HG03280 (cell line): ENCODE measurements at regions not wholly inside any gene's neighbourhood (a gene's known extent, or its start where the extent isn't known, plus 50 kb on each side); places are given as distances from the start of the nearest gene placed in this dataset.
"Not testable (repeated sequence)": the region's sequence is repeated elsewhere in the genome, so short reads cannot be mapped to it uniquely, and the experiment has no call there.

ENCODE experiments used
- ATAC-seq: cut with Tn5 transposase; IDR thresholded peaks from one replicate; pipeline ENCODE4 v1.9.1; 2021; ENCODE audit warnings: mild to moderate bottlenecking, moderate library complexity; ENCODE audit not compliant: unreplicated experiment

GRCh38 chr10:106304056-106304455 lies 860.5 kb downstream of the SORCS1 start:
- ATAC-seq = no peak

GRCh38 chr10:106302961-106303360 lies 861.5 kb downstream of the SORCS1 start:
- ATAC-seq = no peak

- no peak for ATAC-seq
These were observed 863.4 kb downstream of the SORCS1 start for GRCh38 chr10:106301146-106301545.

DNA sequence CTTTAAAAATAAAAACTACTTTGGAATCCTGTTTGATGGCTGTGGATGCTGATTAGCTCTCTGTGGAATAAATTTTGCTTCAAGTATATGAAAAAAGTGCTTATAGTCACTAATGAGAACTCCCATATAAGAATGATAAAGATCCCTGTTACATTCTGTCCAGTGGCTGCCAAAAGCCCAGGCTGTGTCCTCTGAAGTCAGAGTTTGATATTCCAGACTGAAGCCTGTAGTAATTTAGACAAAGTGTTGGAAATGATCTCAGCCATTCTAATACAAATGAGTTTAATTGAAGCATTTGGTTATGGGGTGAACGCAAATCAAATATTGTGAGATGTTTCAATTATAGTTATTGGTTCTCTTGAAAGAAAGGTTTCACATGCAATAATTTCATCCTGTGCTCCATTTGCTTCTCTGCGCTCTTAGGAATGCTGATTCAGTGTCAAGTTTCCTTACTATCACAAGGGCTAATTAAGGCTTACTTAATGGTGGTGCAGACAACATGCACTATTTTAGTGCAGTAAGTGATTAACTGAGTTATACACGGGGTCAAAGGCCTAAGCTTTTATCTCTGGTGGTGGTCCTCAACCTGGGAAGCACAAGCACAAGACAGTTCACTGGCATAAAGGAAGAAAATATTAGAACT lies 867.6 kb downstream of the SORCS1 start:
- ATAC-seq = no peak

- no peak for ATAC-seq
These were observed 879.5 kb downstream of the SORCS1 start for GRCh38 chr10:106284802-106285587.

DNA sequence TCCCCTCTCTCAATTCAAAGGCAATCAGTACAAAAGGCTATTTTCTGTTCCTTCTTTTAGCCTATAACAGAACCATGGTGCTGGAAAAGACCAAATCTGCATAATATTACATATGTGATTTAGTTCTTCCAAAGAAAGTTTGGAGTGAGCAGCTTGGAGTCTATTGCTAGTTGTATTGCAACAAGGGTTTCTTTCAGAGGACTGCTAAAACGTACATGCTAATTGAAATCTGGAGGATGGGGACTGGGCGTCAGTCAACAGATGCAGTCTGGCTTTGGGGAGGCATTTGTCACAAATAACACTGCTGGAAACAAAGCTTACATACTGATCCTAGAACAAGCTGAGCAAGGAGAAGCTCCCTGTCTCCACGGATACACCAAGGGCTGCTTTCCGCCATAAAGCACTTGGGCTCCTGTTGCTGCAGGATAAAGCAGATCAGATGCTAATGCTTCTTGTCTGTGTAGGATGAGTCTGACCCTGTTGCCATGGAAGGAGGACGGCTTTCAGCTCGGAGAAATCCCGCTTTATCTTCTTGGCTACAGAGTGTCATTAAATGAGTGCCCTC lies 883.5 kb downstream of the SORCS1 start:
- no peak for ATAC-seq

GRCh38 chr10:106278383-106278782 lies 886.1 kb downstream of the SORCS1 start:
- no peak for ATAC-seq

- ATAC-seq = no peak
These were observed 893.3 kb downstream of the SORCS1 start for GRCh38 chr10:106271237-106271636.

DNA sequence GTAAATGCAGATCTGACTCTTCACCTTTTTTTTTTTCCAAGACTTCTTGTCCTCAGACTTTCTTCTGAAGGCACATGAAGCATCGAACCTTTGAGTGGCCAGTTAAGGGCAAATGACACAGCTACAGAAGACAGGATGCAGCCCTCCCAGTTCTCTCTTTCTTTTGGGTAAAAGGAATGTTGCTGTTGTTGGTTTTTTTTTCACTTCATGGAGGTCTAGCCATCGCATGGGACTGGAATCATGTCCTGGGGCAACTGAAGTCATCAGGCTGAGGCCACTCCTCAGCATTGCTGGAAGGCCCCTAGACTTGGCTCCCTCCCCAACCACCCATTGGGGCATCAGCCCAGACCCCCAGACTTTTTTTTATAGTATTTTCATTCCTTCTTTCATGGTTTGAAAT lies 896.5 kb downstream of the SORCS1 start:
- ATAC-seq = no peak

GRCh38 chr10:106267591-106267990 lies 896.9 kb downstream of the SORCS1 start:
- no peak for ATAC-seq

DNA sequence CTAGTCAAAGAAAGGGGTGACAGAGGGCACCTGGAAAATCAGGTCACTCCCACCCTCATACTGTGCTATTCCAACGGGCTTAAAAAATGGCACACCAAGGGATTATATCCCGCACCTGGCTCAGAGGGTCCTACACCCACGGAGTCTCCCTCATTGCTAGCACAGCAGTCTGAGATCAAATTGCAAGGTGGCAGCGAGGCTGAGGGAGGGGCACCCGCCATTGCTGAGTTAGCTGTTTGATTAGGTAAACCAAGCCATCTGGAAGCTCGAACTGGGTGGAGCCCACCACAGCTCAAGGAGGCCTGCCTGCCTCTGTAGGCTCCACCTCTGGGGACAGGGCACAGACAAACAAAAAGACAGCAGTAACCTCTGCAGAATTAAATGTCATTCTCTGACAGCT lies 907.1 kb downstream of the SORCS1 start:
- not testable (repeated sequence) for ATAC-seq

GRCh38 chr10:106255111-106255678 lies 909.3 kb downstream of the SORCS1 start:
- ATAC-seq = no peak

DNA sequence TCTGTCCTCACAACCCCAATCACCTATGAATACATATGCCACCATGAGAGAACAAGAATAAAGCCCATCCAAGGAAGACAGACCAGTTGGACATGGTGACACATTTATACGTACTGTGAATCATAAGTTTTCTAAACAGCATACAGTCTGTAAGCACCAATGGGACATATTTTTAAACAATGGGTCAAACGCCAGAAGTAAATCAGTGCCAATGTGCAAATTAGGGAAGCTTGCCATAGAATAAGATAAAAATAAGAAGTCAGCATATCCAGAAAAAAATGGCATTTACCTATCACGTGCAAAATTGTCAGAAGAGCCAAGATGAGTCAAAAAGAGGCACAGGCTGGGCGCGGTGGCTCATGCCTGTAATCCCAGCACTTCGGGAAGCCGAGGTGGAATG lies 910.4 kb downstream of the SORCS1 start:
- no peak for ATAC-seq

DNA sequence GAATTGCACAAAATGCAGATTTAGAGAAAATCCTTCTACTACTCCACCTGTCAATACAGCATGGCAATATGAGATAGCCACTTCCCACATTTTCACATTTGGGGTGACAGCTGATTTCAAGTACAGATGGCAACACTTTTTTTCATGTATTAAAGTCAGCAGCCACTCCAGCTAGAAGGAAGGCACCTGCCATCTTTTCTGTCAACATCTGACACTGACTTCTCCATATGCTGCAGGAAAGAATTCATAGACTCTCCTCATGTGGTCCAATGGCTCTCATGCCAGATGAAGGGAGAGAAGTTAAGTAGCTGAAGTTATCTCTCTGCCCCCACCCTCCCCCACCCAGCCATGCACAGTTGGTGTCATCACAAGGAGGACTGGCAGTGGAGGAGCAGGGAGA lies 912.0 kb downstream of the SORCS1 start:
- ATAC-seq = no peak

DNA sequence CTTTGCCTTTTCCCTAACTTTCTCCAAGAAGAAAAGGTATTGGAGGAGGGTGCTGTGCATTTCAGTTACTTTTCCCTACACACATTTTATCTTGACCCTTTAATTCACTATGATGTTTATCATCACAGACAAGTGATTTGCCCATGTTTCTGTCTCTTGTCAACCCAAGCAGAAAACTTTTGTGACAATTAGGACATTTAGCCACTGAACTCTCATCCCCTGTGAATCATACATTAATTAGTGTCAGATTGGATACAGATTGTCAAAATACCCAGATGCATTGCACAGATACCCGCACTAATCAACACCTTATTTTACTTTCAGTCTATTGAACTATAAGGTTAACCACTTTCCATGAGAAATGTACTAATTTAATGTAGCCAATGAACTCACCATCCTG lies 912.9 kb downstream of the SORCS1 start:
- ATAC-seq = no peak

DNA sequence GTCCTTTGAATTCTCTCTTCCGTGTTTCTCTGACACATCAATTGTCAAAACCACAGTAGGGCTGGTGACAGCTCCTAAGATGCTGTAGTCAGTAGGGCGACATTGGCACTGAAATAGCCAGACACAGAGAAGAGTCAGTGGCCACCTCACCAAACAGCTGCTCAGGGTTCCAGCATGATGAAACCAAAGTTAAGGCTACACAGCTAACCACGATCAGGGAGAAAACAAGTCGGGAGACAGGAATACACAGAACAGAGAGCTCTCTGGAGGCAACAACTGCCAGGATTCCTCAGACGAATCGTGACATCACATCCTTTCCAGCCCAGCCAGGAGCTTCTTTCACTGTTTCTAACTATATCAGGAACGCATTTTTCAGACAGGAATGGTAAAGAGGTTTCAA lies 922.2 kb downstream of the SORCS1 start:
- ATAC-seq = no peak

- no peak for ATAC-seq
These were observed 937.7 kb downstream of the SORCS1 start for GRCh38 chr10:106226828-106227227.

GRCh38 chr10:106226142-106226541 lies 938.4 kb downstream of the SORCS1 start:
- ATAC-seq = no peak

- ATAC-seq = no peak
These were observed 939.8 kb downstream of the SORCS1 start for GRCh38 chr10:106224676-106225075.

DNA sequence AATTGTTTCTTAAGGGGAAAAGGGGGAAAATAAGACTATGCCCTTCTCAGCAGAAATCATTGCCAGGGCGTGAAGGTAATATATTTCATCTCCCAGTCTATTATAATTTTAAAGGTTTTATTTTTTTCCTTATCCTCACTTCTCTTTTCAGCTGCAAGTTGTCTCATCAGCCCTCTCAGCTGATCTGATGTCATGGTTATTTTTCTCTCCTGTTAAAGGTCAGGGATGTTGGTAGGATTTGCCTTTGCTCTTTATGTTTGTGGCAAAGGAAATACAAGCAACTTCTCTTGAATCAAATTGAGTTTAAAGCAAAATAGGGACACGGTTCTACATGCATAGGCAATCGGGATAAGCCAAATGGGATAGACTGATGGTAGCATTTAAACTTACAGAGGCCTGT lies 946.9 kb downstream of the SORCS1 start:
- ATAC-seq = no peak

GRCh38 chr10:106216085-106216484 lies 948.4 kb downstream of the SORCS1 start:
- ATAC-seq = no peak

GRCh38 chr10:106214243-106214642 lies 950.3 kb downstream of the SORCS1 start:
- ATAC-seq = no peak
